ENCODE measurements at regions not wholly inside any gene's neighbourhood (a gene's known extent, or its start where the extent isn't known, plus 50 kb on each side); places are given as distances from the start of the nearest gene placed in this dataset.

- H3K4me1 ChIP-seq (ENCODE audit: control insufficient read depth, extremely low read depth, insufficient read depth, low read length): no peaks in the 10 kb centered on the region
- FAIRE-seq (no peak), DNase-seq (ENCODE audit: low read depth, low spot score) (no peak)
- no peaks in the 10 kb centered on the region for H3K36me3 ChIP-seq (ENCODE audit: control insufficient read depth in 2 of 2, extremely low read depth in 1 of 2, insufficient read depth in 2 of 2, low read length in 2 of 2)
- H3K79me2 ChIP-seq (ENCODE audit: control insufficient read depth, insufficient read depth, low read length): no peaks in the 10 kb centered on the region
- H3K9ac ChIP-seq (replicated peaks; ENCODE audit: extremely low read depth, insufficient read depth, low read length): no peak overlapping the region
- H3K9me3 ChIP-seq (replicated peaks; ENCODE audit: control insufficient read depth, insufficient read depth, low read length): no peaks in the 10 kb centered on the region
- no peaks in the 10 kb centered on the region for H4K20me1 ChIP-seq (replicated peaks; ENCODE audit: control insufficient read depth, extremely low read depth, insufficient read depth, low read length)
- no peaks in the 10 kb centered on the region for H3K9me1 ChIP-seq (replicated peaks; ENCODE audit: control insufficient read depth, extremely low read depth, insufficient read depth, low read length)
- TF ChIP-seq POLR2AphosphoS5 (IDR thresholded peaks at IDR 0.05; ENCODE audit: insufficient read depth, low read depth, low read length): no peak
- TF ChIP-seq CTCF (IDR thresholded peaks at IDR 0.05; ENCODE audit: extremely low read depth in 1 of 2, insufficient read depth in 1 of 2, low read depth in 1 of 2, low read length in 2 of 2): no peak
- no peak for TF ChIP-seq GATA2 (IDR thresholded peaks at IDR 0.05; ENCODE audit: insufficient read depth, insufficient read length, low read depth, low read length)
- no peak for TF ChIP-seq EZH2 (IDR thresholded peaks at IDR 0.05; ENCODE audit: borderline replicate concordance, low read depth, low read length, severe bottlenecking)
- TF ChIP-seq JUN (IDR thresholded peaks at IDR 0.05; ENCODE audit: borderline replicate concordance, insufficient read depth, insufficient read length, low read depth): no peak
- no peak for TF ChIP-seq FOS (IDR thresholded peaks at IDR 0.05; ENCODE audit: borderline replicate concordance, insufficient read depth, low read length)
- TF ChIP-seq MAX (IDR thresholded peaks at IDR 0.05; ENCODE audit: insufficient read depth, insufficient read length): no peak
- no peak for TF ChIP-seq MYC (IDR thresholded peaks at IDR 0.05; ENCODE audit: low read depth, low read length)
- no peak for TF ChIP-seq POLR2A (IDR thresholded peaks at IDR 0.05; ENCODE audit: low read depth, low read length)
- no TSS peak for BruUV-seq (replicated peaks)
- H3K4me2 ChIP-seq (ENCODE audit: insufficient read depth, low read length): no peak overlapping the region
- dilution Hi-C loops (cut with MboI; ENCODE audit: extremely low pct_ligation_motif_present, low sequenced_read_pairs): no loop called here
- H3K27me3 ChIP-seq (ENCODE audit: control insufficient read depth in 2 of 2, insufficient read depth in 2 of 2, low read length in 2 of 2): peaks cover 13 to 20% of the 10 kb centered on the region in 2 experiments
- CTCF ChIA-PET: interaction anchor here (1.9 to 2.6 kb wide), 2 partner anchors 8 to 14 kb away, joined by 5 to 8 read pairs; no protein-coding TSS in a partner anchor
- POLR2A ChIA-PET: no interaction called here
- no peak overlapping the region for H2AFZ ChIP-seq (ENCODE audit: low read depth, low read length)
- no peak overlapping the region for H3K4me3 ChIP-seq (replicated peaks in 1 of 3; ENCODE audit: insufficient read depth in 1 of 3, low read depth in 1 of 3, low read length in 3 of 3)
- H3K27ac ChIP-seq (ENCODE audit: insufficient read depth, low read depth, low read length): no peak overlapping the region
- intact Hi-C loops (cut with micrococcal nuclease): no loop called here
Measured at GRCh38 chr21:35444391-35444790, 395.3 kb upstream of the RUNX1 start.

All from endothelial cell of umbilical vein (primary cell).